OCI-LY1 (cell line): ENCODE measurements at regions not wholly inside any gene's neighbourhood (a gene's known extent, or its start where the extent isn't known, plus 50 kb on each side); places are given as distances from the start of the nearest gene placed in this dataset.

ENCODE experiments used
- EZH2 ChIP-seq: fragments of 200-600 bp; sonication (generic), shearing (Covaris generic); IDR thresholded peaks from 2 replicates; pipeline ENCODE4 v1.8.0; 2017; ENCODE audit warnings: borderline replicate concordance, mixed run types, mild to moderate bottlenecking, antibody characterized with exemption, low read length, moderate library complexity, mixed read lengths
- TF ChIP-seq, protein P1 (sequence below): fragments of 200-600 bp; sonication (generic), shearing (Covaris generic); IDR thresholded peaks from 2 replicates; pipeline ENCODE4 v1.5.1; 2017; ENCODE audit warnings: mild to moderate bottlenecking, antibody characterized with exemption, low read length, moderate library complexity, mixed read lengths

DNA sequence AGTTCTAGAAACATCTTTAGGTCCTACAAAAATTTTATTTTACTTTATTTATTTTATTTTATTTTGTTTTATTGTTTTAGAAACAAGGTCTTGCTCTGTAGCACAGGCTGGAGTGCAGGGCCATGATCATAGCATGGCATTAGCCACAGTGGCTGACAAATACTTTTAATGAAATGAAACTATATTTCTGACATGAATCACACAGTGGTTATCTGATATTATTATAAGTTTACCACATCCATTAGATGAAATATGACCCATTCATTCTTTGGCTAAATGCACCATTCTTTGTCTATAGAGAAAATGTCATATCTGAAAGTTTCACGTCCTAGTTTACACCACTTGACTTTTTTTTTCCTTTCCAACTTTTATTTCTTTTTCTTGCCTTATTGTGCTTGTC lies 613.4 kb upstream of the ADAMTS5 start:
- TF ChIP-seq, protein P1, sequence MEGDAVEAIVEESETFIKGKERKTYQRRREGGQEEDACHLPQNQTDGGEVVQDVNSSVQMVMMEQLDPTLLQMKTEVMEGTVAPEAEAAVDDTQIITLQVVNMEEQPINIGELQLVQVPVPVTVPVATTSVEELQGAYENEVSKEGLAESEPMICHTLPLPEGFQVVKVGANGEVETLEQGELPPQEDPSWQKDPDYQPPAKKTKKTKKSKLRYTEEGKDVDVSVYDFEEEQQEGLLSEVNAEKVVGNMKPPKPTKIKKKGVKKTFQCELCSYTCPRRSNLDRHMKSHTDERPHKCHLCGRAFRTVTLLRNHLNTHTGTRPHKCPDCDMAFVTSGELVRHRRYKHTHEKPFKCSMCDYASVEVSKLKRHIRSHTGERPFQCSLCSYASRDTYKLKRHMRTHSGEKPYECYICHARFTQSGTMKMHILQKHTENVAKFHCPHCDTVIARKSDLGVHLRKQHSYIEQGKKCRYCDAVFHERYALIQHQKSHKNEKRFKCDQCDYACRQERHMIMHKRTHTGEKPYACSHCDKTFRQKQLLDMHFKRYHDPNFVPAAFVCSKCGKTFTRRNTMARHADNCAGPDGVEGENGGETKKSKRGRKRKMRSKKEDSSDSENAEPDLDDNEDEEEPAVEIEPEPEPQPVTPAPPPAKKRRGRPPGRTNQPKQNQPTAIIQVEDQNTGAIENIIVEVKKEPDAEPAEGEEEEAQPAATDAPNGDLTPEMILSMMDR, result no peak
- no peak for TF ChIP-seq EZH2
